ENCODE measurements at regions not wholly inside any gene's neighbourhood (a gene's known extent, or its start where the extent isn't known, plus 50 kb on each side); places are given as distances from the start of the nearest gene placed in this dataset.
"Not testable (repeated sequence)": the region's sequence is repeated elsewhere in the genome, so short reads cannot be mapped to it uniquely, and the experiment has no call there.

GRCh38 chr2:43146083-43146482 is 80.3 kb downstream of the ZFP36L2 start:
- DNase-seq (ENCODE audit: low read depth): no peak

GRCh38 chr2:43144263-43144662 is 82.1 kb downstream of the ZFP36L2 start:
- no peak for DNase-seq (ENCODE audit: low read depth)

GRCh38 chr2:43143756-43144155 is 82.7 kb downstream of the ZFP36L2 start:
- DNase-seq (ENCODE audit: low read depth): no peak

- no peak for DNase-seq (ENCODE audit: low read depth)
Observed at GRCh38 chr2:43142921-43143438, 83.4 kb downstream of the ZFP36L2 start.

- DNase-seq (ENCODE audit: low read depth): not testable (repeated sequence)
Observed at GRCh38 chr2:43141636-43142151, 84.7 kb downstream of the ZFP36L2 start.

- no peak for DNase-seq (ENCODE audit: low read depth)
Observed at GRCh38 chr2:43139996-43140621, 86.3 kb downstream of the ZFP36L2 start.

- no peak for DNase-seq (ENCODE audit: low read depth)
Observed at GRCh38 chr2:43139501-43139900, 86.9 kb downstream of the ZFP36L2 start.

GRCh38 chr2:43138441-43138840 is 88.0 kb downstream of the ZFP36L2 start:
- DNase-seq (ENCODE audit: low read depth): no peak

GRCh38 chr2:43136876-43137275 is 89.5 kb downstream of the ZFP36L2 start:
- peak; percentile 57 for DNase-seq (ENCODE audit: low read depth)

- DNase-seq (ENCODE audit: low read depth): no peak
Observed at GRCh38 chr2:43136011-43136799, 90.2 kb downstream of the ZFP36L2 start.

- DNase-seq (ENCODE audit: low read depth): no peak
Observed at GRCh38 chr2:43135583-43135982, 90.8 kb downstream of the ZFP36L2 start.

GRCh38 chr2:43134571-43134889 is 91.9 kb downstream of the ZFP36L2 start:
- no peak for DNase-seq (ENCODE audit: low read depth)

GRCh38 chr2:43133708-43134570 is 92.5 kb downstream of the ZFP36L2 start:
- DNase-seq (ENCODE audit: low read depth): peak; percentile 51

GRCh38 chr2:43133336-43133707 is 93.1 kb downstream of the ZFP36L2 start:
- DNase-seq (ENCODE audit: low read depth): no peak

- no peak for DNase-seq (ENCODE audit: low read depth)
Observed at GRCh38 chr2:43132683-43133301, 93.6 kb downstream of the ZFP36L2 start.

GRCh38 chr2:43131890-43132682 is 94.3 kb downstream of the ZFP36L2 start:
- DNase-seq (ENCODE audit: low read depth): no peak

- peak; percentile 57 for DNase-seq (ENCODE audit: low read depth)
Observed at GRCh38 chr2:43131051-43131889, 95.1 kb downstream of the ZFP36L2 start.

GRCh38 chr2:43130548-43130875 is 95.9 kb downstream of the ZFP36L2 start:
- DNase-seq (ENCODE audit: low read depth): no peak

- no peak for DNase-seq (ENCODE audit: low read depth)
Observed at GRCh38 chr2:43129676-43130547, 96.5 kb downstream of the ZFP36L2 start.
